Right atrium auricular region (tissue), 2 donors: ENCODE measurements at regions not wholly inside any gene's neighbourhood (a gene's known extent, or its start where the extent isn't known, plus 50 kb on each side); places are given as distances from the start of the nearest gene placed in this dataset.

Experiments
- DNase-seq: peaks from one replicate; pipeline ENCODE4 v3.0.0-alpha.2; 2019; ENCODE audit warnings: low spot score
- H3K27ac ChIP-seq, 2 donors: fragments of 200-600 bp; sonication (generic); 1 replicate in 1 of 2; 2 replicates in 1 of 2; pipeline ENCODE4 v1.5.1; 2016 to 2019
- H3K27me3 ChIP-seq, 2 donors: fragments of 200-600 bp; sonication (generic); one replicate each; pipeline versions ENCODE4 v1.5.1 to v1.6.0; 2017 to 2019
- H3K36me3 ChIP-seq: fragments of 200-600 bp; sonication (generic); one replicate; pipeline ENCODE4 v1.5.1; 2016
- H3K4me1 ChIP-seq, 2 donors: fragments of 200-600 bp; sonication (generic); one replicate each; pipeline versions ENCODE4 v1.5.1 to v1.6.0; 2017 to 2019
- H3K4me3 ChIP-seq, 2 donors: fragments of 200-600 bp; sonication (generic); 1 replicate in 1 of 2; 2 replicates in 1 of 2; pipeline ENCODE4 v1.5.1; 2017 to 2019; ENCODE audit warnings: mild to moderate bottlenecking in 1 of 2, moderate library complexity in 1 of 2
- H3K9me3 ChIP-seq, 2 donors: fragments of 200-600 bp; sonication (generic); one replicate each; pipeline ENCODE4 v1.5.1; 2019
- CTCF ChIP-seq, 2 donors: fragments of 200-600 bp; sonication (generic); IDR thresholded peaks; one replicate each; pipeline ENCODE4 v1.5.1; 2019; ENCODE audit warnings: antibody characterized with exemption in 2 of 2

GRCh38 chrX:84710611-84711010, 208.4 kb upstream of the HDX start:
- TF ChIP-seq CTCF (IDR thresholded peaks at IDR 0.05) = no peak
- no peaks in the 10 kb centered on the region for H3K36me3 ChIP-seq
- no peaks in the 10 kb centered on the region for H3K9me3 ChIP-seq
- no peak overlapping the region for H3K4me3 ChIP-seq
- no peak for DNase-seq
- no peak overlapping the region for H3K27ac ChIP-seq
- peaks cover 0 to 2% of the 10 kb centered on the region in 2 donors for H3K27me3 ChIP-seq
- no peaks in the 10 kb centered on the region for H3K4me1 ChIP-seq

- no peak for TF ChIP-seq CTCF (IDR thresholded peaks at IDR 0.05)
- no peak overlapping the region for H3K4me3 ChIP-seq
- no peaks in the 10 kb centered on the region for H3K9me3 ChIP-seq
Measured at GRCh38 chrX:84712621-84713020, 210.4 kb upstream of the HDX start.

DNA sequence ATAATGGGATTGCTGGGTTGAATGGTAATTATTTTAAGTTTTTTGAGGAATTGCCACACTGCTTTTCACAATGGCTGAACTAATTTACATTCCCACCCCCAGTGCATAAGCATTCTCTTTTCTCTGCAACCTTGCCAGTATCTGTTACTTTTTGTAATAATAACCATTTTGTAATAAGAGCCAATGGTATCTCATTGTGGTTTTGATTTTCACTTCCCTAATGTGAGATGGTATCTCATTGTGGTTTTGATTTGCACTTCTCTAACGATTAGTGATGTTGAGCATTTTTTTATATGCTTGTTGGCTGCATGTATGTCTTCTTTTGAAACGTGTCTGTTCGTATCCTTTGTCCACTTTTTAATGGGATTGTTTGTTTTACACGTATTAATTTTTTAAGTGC, 213.1 kb upstream of the HDX start:
- Histone ChIP-seq H3K36me3 (no peaks in the 10 kb centered on the region), H3K4me3 (no peak overlapping the region), H3K9me3 (no peaks in the 10 kb centered on the region), H3K27me3 (peaks cover 0 to 2% of the 10 kb centered on the region in 2 donors), H3K27ac (no peak overlapping the region), H3K4me1 (no peaks in the 10 kb centered on the region)
- TF ChIP-seq CTCF (IDR thresholded peaks at IDR 0.05) = no peak
- DNase-seq = no peak

More at GRCh38 chrX:84712621-84713020, 210.4 kb upstream of the HDX start:
- no peaks in the 10 kb centered on the region for H3K36me3 ChIP-seq
- no peak for DNase-seq
- peaks cover 0 to 2% of the 10 kb centered on the region in 2 donors for H3K27me3 ChIP-seq
- no peaks in the 10 kb centered on the region for H3K4me1 ChIP-seq
- no peak overlapping the region for H3K27ac ChIP-seq

- no peak overlapping the region for H3K27ac ChIP-seq
- H3K4me3 ChIP-seq = no peak overlapping the region
- H3K36me3 ChIP-seq = no peaks in the 10 kb centered on the region
- no peak for TF ChIP-seq CTCF (IDR thresholded peaks at IDR 0.05)
- H3K4me1 ChIP-seq = no peaks in the 10 kb centered on the region
- DNase-seq = no peak
- H3K27me3 ChIP-seq = peaks cover 0 to 2% of the 10 kb centered on the region in 2 donors
- no peaks in the 10 kb centered on the region for H3K9me3 ChIP-seq
Measured at GRCh38 chrX:84717343-84717742, 215.1 kb upstream of the HDX start.

- no peak overlapping the region for H3K4me3 ChIP-seq
- no peaks in the 10 kb centered on the region for H3K4me1 ChIP-seq
- no peak overlapping the region for H3K27ac ChIP-seq
- TF ChIP-seq CTCF (IDR thresholded peaks at IDR 0.05) = no peak
- H3K9me3 ChIP-seq = no peaks in the 10 kb centered on the region
- H3K27me3 ChIP-seq = no peaks in the 10 kb centered on the region
- no peaks in the 10 kb centered on the region for H3K36me3 ChIP-seq
- DNase-seq = no peak
Measured at GRCh38 chrX:84721416-84721815, 219.2 kb upstream of the HDX start.

GRCh38 chrX:84724576-84724975, 222.3 kb upstream of the HDX start:
- TF ChIP-seq CTCF (IDR thresholded peaks at IDR 0.05) = no peak
- Histone ChIP-seq H3K27me3 (no peaks in the 10 kb centered on the region), H3K27ac (no peak overlapping the region), H3K36me3 (no peaks in the 10 kb centered on the region), H3K9me3 (no peaks in the 10 kb centered on the region), H3K4me1 (no peaks in the 10 kb centered on the region), H3K4me3 (no peak overlapping the region)
- no peak for DNase-seq
